HG03432 (cell line): ENCODE measurements at regions not wholly inside any gene's neighbourhood (a gene's known extent, or its start where the extent isn't known, plus 50 kb on each side); places are given as distances from the start of the nearest gene placed in this dataset.

Experiments
- ATAC-seq: cut with Tn5 transposase; IDR thresholded peaks from one replicate; pipeline ENCODE4 v1.9.1; 2021; ENCODE audit warnings: mild to moderate bottlenecking, moderate library complexity; ENCODE audit not compliant: unreplicated experiment

GRCh38 chr5:96285823-96286222 lies 147.2 kb downstream of the PCSK1 start:
- ATAC-seq: no peak

DNA sequence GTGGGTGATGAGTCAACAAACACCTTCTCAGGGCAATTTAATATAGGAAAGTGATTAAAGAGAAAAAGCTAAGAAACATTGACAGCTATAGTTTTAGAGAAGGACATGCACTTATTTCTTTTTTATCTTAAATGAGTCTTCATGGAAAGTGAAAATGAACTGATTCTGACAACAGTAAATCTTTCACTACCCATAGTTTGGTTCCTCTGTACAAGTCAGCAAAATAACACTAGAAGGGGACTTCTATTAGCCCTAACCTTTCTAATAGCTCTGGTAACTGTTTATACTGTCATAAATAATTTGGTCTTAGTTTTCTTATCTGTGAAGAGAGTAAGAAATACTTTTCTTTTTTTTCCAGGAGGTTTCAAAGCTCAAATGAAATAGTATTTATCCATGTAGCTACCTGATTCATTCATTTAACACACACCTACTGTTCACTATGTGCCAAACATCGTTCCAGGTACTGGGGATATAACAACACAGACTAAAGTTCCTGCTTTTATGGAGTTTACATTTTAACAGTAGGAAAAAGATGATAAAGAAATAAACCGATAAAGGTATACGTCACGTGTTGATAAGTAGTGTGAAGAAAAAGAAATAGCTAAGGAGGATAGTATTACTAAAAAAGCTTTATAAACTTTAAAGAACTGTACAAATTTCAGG lies 148.2 kb downstream of the PCSK1 start:
- ATAC-seq: peak; percentile 41

DNA sequence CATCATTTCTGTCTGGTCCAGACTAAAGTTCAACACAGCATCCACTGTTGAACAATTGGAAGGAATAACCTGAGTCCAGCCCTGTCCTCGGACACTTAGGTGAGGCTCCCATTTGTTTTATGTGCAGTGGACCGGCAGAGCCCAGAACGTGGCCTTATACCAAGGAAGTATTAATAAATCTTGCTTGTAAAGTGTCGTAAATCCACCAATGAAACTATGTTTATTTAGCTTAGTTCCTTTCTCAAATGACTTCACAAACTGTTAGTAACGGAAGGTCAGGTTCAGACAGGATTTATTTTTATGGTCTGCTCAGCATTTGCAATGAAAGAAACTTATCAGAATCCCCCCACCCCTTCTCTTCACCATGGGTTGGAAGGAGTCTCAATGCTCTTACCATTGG lies 149.5 kb downstream of the PCSK1 start:
- no peak for ATAC-seq

GRCh38 chr5:96282020-96282419 lies 151.0 kb downstream of the PCSK1 start:
- no peak for ATAC-seq

- no peak for ATAC-seq
These were observed 152.1 kb downstream of the PCSK1 start for GRCh38 chr5:96280946-96281393.

DNA sequence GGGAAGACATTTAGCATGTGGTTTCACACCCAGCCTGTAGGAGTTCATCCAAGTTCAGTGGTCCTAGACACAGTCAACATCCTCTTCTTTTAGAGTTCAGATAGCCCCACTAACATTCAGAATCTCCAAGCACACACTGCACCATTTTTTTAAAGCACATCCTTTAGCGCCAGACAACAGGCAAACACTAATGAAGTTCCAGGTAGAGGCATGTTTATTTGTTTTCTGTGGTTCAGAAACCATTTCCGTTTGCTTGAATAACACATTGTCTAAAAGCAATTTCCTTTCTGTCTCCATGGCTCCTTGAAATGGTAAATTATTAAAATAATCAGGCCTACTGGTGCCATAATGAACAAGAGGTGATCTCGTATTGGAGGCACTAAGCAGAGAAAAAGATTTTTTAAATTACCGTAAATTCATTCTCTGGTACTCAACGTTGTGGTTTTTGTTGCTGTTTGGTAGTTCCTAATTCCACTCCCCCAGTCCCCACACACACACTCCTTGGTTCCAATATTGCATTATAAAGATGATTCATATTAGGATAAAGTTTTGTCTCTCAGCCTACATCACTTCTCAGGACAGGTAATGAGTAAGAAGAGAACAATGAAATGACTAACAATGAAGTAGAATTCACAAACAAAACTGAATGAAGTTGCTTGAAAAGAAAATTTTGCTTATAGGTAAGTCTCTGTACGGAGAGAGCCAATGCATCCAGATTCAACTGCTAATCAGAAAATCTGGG lies 153.1 kb downstream of the PCSK1 start:
- peak; percentile 92 for ATAC-seq

- ATAC-seq: no peak
These were observed 154.1 kb downstream of the PCSK1 start for GRCh38 chr5:96278981-96279380.

DNA sequence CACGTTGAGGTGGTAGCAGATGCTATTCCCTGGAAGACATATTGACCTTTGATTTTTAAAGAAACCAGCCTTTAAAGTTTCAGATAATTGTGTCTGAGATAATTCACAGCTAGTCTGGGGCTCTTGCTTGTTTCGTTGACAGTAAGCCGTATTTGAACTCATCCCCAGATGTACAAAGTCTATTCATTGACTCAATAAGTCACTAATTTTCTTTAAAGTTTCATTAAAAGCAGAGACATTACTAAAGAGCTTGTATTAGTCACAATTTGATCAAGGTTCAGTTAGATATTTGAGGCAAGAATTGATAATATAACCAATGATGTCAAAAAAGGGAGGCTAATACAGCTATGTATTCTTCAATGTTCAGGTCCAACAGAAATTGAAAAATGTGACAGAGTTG lies 158.0 kb downstream of the PCSK1 start:
- ATAC-seq: no peak

DNA sequence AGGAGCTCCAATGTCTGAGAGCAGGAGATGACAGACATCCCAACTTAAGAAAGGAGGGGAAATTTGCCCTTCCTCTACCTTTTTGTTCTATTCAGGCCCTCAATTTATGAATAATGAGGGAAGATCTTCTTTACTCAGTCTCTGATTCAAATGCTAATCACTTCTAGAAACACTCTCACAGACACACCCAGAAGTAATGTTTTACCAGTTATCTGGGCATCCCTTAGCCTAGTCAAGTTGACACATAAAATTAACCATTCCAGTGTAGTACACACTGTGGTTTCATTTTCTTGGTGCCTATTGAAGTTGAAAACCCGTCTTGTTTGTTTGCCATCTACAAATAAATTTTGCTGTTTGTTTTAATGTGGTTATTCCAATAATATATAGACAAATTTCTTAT lies 167.6 kb downstream of the PCSK1 start:
- no peak for ATAC-seq

- ATAC-seq: no peak
These were observed 169.0 kb downstream of the PCSK1 start for GRCh38 chr5:96264047-96264446.

DNA sequence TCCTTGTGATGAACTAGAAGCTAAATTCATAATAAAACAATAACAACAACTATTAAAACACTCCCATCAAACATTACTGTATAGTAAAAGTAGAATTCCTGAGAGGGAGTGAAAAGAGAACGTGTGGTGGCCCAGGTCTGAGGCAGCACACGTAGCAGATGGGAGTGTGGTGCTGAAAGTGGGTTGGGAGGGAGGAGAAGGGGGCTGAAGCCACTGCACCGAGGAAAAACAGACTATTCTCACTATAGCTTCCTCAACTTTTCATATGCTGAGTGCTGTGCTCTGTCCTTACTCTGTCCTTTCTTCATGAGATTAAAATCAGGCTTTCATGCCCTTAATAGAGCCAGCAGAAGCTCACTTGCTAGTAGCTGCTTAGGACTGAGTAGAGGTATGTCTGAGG lies 170.9 kb downstream of the PCSK1 start:
- ATAC-seq: no peak

GRCh38 chr5:96260009-96260408 lies 173.0 kb downstream of the PCSK1 start:
- ATAC-seq: no peak

DNA sequence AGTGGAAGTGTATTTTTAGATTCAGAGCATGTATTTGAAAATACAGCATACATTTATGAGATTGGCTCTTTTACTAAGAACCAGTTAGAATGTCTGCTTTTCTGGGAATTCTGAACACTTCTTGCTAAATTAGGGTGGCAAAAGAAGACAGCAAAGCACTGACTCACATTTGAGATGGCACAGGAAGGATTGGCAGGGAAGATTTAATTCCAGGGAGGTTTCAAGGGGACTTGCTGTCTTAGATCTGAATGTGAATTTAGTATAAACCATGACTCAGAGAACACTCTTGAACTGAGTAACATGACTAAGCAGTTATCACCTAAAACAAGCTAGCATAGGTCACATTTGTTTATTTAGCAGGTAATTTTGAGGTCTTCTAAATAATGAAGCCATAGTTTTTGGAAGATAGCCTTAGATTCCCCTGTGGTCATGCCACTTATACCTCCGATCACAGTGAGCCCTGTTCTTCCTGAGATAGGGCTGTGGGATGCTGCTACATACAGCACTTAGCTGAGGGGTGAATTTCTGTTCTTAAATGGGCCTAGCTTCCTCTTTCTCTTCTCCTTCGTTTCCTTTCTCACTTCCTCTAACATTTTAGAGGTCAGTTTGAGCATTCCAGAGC lies 173.8 kb downstream of the PCSK1 start:
- peak; percentile 69 for ATAC-seq

- no peak for ATAC-seq
These were observed 174.4 kb downstream of the PCSK1 start for GRCh38 chr5:96258692-96259091.

GRCh38 chr5:96257904-96258303 lies 175.1 kb downstream of the PCSK1 start:
- no peak for ATAC-seq

DNA sequence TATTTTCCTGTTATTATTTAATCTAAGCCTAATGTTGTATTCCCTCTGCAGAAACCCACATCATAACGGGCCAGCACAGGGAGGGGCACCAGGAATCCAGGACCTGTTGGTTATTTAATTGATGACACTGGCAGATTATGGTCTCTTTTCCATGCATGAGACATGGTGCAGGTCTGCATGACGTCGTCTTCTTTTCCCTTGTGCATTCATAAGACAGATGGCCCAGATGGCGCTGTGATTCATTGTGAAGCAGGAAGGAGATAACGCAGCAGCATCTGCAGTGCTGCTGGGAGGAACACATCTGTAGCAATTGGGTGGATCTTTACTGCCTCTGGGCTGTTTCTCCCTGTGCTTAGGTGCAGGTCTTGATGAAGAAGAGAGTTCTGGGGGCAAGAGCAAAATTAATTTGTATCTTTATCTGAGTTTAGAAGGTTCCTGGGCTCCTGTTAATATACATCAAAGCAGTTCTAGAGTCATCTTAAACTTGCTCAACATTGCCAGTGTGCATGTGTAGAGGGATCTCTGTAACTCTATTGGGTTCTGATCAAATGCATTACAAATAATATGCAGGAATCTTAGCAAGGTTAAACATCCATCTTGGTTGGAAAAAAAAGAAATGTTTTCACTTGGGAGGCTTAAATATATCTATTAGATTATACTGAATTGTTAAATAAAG lies 176.1 kb downstream of the PCSK1 start:
- ATAC-seq: no peak

DNA sequence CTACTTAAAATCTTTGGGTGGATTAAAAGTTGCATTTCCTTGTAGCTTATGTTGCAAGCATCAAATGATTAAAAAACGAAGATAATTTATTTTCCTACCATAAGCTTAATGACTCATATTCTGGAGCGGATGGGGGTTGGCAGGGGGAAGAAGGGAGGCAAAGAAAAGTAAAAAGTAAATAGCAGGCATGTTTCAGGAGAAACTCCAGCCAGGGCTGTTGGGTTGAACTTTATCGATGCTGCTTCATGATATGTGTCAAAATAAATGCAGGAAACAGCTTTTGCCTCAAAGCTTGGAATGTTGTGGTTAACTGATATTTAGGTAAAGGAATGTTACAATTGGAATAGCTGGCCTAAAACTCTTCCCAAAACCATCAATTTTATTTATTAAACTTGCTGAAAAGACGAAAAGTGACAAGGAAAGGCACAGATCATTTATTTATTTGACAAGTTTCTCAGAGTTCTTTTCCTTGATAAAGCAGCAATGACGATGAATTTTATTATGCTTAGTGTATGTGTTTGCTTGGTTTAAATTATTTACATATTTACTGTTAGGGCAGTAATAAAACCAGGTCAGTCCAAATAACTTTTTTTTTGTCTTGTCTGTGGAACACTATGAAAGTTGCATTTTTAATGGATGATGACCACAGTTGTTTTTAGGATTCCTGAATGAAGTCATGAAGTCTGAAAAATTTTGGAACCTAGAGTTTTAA lies 177.9 kb downstream of the PCSK1 start:
- ATAC-seq: no peak

GRCh38 chr5:96253140-96253539 lies 179.9 kb downstream of the PCSK1 start:
- no peak for ATAC-seq

- no peak for ATAC-seq
These were observed 180.5 kb downstream of the PCSK1 start for GRCh38 chr5:96252596-96252995.

- no peak for ATAC-seq
These were observed 182.3 kb downstream of the PCSK1 start for GRCh38 chr5:96250782-96251181.

DNA sequence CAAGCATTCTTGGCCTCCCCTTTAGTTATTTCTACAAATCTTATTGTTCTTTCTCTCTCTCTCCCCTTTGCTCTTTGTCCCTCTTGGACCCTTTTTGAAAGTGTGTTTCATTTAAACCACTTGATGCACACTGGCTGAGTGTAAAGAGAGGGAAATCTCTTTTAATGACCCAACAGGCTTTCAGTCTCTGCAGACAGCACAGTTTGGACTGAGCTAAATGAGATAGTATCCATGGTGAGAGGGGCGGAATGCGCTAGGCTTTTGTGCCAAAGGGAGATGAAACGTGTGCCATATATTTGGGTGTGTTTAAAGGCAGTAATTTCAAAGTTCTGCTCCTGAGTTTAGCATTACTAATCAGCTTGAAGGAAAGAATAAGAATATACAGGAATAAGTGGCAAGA lies 184.9 kb downstream of the PCSK1 start:
- no peak for ATAC-seq
